ENCODE measurements at regions not wholly inside any gene's neighbourhood (a gene's known extent, or its start where the extent isn't known, plus 50 kb on each side); places are given as distances from the start of the nearest gene placed in this dataset.

DNA sequence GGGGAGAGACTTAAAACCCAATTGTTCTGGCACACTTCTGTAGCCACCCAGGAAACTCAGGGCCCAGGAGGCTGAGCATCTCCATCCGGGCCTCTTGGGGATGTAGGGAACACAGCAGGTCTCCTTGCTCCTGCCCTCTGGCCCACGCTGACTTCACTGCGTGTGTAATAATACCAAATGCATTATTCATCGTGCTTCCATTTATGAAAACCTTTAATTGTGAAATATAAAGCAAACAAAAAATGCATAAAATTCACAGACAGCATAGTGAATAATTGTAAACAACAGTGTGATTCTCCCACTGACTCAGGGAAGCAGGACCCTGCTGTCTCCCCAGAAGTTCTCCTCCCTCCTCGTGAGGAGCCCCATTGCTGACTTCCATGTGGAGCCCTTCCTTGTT is 70.3 kb upstream of the SHH start:
- Histone ChIP-seq H3K9me3 (ENCODE audit: control insufficient read depth, insufficient read depth, low read length) (no peaks in the 10 kb centered on the region), H3K36me3 (ENCODE audit: control insufficient read depth, insufficient read depth, low read length) (no peaks in the 10 kb centered on the region), H3K27me3 (ENCODE audit: control insufficient read depth, insufficient read depth, low read length) (no peaks in the 10 kb centered on the region), H3K27ac (ENCODE audit: low read length) (no peak overlapping the region), H3K4me3 (ENCODE audit: low read length) (no peak overlapping the region), H3K4me1 (ENCODE audit: control insufficient read depth, insufficient read depth, low read length) (no peaks in the 10 kb centered on the region)
- intact Hi-C loops (cut with micrococcal nuclease) = no loop called here
- Mint-ChIP-seq H3K27ac (no peak overlapping the region), H3K36me3 (no peaks in the 10 kb centered on the region), H3K9me3 (no peaks in the 10 kb centered on the region), H3K4me3 (no peak overlapping the region), H3K4me1 (no peaks in the 10 kb centered on the region), H3K27me3 (ENCODE audit: low read depth in 2 of 2) (peaks cover 0 to 3% of the 10 kb centered on the region in 2 donors)
- DNase-seq = no peak
- ATAC-seq = no peak
- TF ChIP-seq, protein P1, sequence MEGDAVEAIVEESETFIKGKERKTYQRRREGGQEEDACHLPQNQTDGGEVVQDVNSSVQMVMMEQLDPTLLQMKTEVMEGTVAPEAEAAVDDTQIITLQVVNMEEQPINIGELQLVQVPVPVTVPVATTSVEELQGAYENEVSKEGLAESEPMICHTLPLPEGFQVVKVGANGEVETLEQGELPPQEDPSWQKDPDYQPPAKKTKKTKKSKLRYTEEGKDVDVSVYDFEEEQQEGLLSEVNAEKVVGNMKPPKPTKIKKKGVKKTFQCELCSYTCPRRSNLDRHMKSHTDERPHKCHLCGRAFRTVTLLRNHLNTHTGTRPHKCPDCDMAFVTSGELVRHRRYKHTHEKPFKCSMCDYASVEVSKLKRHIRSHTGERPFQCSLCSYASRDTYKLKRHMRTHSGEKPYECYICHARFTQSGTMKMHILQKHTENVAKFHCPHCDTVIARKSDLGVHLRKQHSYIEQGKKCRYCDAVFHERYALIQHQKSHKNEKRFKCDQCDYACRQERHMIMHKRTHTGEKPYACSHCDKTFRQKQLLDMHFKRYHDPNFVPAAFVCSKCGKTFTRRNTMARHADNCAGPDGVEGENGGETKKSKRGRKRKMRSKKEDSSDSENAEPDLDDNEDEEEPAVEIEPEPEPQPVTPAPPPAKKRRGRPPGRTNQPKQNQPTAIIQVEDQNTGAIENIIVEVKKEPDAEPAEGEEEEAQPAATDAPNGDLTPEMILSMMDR (IDR thresholded peaks at IDR 0.05) = no peak
- 87% methylated on average over 5 of the region's 5 CpGs for WGBS (ENCODE audit: insufficient coverage)

DNA sequence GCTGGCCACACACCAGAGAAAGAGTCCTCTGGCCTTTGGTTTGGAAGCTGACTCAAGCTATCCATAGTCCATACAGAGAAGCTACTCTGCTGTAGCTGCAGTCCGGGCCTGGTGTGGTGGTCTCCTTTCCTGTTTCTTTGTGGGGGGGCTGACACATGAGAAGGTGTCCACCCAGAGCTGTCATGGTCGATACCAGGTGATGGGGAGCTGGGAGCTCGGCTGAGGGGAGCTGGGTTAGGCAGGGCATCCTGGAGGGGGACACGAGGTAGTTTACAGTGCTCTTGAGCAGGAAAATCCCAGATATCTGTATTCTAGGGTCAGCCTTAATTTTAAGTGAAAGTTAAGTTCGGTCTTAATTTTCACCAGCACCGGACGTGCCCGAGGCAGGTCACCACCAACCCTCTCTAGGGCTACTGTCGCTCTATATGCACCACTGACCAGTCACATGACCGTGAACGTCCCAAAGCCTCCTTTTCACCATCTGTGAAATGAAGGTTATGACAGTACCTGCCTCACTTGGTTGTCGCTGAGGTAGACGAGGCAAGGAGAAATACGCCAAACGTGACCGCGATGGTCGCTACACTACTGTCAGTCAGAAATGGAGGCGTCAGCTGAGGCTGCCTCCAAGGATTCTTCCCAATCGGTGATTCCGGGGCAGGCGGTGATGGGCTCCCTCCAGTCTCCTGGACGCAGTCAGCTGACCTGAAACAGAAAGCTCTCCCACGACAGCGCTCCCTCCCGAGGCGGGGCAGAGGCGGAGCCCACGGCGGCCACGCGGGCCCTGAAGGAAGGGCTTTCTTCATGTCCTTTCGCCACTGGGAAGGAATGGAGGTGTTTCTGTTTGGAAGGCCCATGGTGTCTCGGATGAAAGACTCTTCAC is 69.4 kb upstream of the SHH start:
- peaks cover 3 to 4% of the 10 kb centered on the region in 2 donors for H3K27me3 Mint-ChIP-seq (ENCODE audit: low read depth in 2 of 2)
- H3K9me3 ChIP-seq (ENCODE audit: control insufficient read depth, insufficient read depth, low read length) = no peaks in the 10 kb centered on the region
- no peak overlapping the region for H3K4me3 Mint-ChIP-seq
- intact Hi-C loops (cut with micrococcal nuclease) = no loop called here
- H3K36me3 Mint-ChIP-seq = no peaks in the 10 kb centered on the region
- H3K27ac Mint-ChIP-seq = no peak overlapping the region
- H3K4me1 ChIP-seq (ENCODE audit: control insufficient read depth, insufficient read depth, low read length) = no peaks in the 10 kb centered on the region
- H3K36me3 ChIP-seq (ENCODE audit: control insufficient read depth, insufficient read depth, low read length) = no peaks in the 10 kb centered on the region
- H3K27me3 ChIP-seq (ENCODE audit: control insufficient read depth, insufficient read depth, low read length) = no peaks in the 10 kb centered on the region
- no peak overlapping the region for H3K4me3 ChIP-seq (ENCODE audit: low read length)
- no peaks in the 10 kb centered on the region for H3K9me3 Mint-ChIP-seq
- DNase-seq (no peak), ATAC-seq (no peak)
- H3K4me1 Mint-ChIP-seq = no peaks in the 10 kb centered on the region
- H3K27ac ChIP-seq (ENCODE audit: low read length) = no peak overlapping the region
- TF ChIP-seq, protein P1 (IDR thresholded peaks at IDR 0.05) = no peak
- WGBS (ENCODE audit: insufficient coverage) = 90% methylated on average over 34 of the region's 34 CpGs

DNA sequence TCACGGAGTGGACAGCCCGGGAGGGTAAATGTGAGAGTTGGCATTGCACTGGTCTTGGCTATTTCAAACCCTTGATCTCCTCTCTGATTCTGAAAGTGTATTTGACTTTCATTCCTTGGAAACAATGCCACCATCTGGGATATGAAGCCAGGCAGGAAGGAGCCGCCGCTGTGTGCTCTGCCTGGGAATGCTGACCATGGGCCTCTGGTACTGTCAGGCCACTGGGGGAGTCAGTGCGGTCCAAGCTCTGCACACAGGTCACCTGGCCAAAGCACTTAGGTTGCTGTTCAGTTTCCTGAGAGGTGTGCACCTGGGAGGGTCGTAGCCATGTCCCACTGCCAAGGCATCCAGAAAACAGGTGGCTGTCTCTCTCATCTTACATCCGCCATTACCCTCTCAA is 68.5 kb upstream of the SHH start:
- intact Hi-C loops (cut with micrococcal nuclease) = no loop called here
- no peaks in the 10 kb centered on the region for H3K27me3 ChIP-seq (ENCODE audit: control insufficient read depth, insufficient read depth, low read length)
- H3K9me3 Mint-ChIP-seq = no peaks in the 10 kb centered on the region
- no peak for DNase-seq
- no peak overlapping the region for H3K27ac Mint-ChIP-seq
- 81% methylated on average over 7 of the region's 7 CpGs for WGBS (ENCODE audit: insufficient coverage)
- H3K4me1 Mint-ChIP-seq = no peaks in the 10 kb centered on the region
- H3K4me1 ChIP-seq (ENCODE audit: control insufficient read depth, insufficient read depth, low read length) = no peaks in the 10 kb centered on the region
- H3K4me3 ChIP-seq (ENCODE audit: low read length) = no peak overlapping the region
- ATAC-seq = no peak
- H3K4me3 Mint-ChIP-seq = no peak overlapping the region
- no peaks in the 10 kb centered on the region for H3K36me3 Mint-ChIP-seq
- no peak overlapping the region for H3K27ac ChIP-seq (ENCODE audit: low read length)
- peaks cover 0 to 4% of the 10 kb centered on the region in 2 donors for H3K27me3 Mint-ChIP-seq (ENCODE audit: low read depth in 2 of 2)
- TF ChIP-seq, protein P1 (IDR thresholded peaks at IDR 0.05) = no peak
- no peaks in the 10 kb centered on the region for H3K9me3 ChIP-seq (ENCODE audit: control insufficient read depth, insufficient read depth, low read length)
- H3K36me3 ChIP-seq (ENCODE audit: control insufficient read depth, insufficient read depth, low read length) = no peaks in the 10 kb centered on the region

DNA sequence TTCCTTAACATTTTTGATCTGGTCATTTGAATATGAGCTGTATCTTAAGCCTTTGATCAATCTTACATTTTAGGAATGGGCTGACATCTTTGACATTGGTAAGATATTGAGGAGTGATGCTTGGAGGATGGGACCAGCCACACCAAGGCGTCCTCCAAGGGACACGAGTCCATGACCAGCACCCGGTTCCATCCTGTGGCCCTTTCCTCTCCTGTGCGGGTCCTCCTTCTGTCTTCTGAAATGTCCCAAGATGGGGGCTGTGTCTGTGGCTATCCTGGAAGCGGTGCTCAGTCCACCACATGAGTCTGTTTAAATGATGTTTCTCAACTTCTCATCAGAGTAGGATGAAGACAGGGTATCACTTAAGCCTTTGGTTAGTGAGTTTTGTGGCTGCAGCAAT is 67.3 kb upstream of the SHH start:
- Mint-ChIP-seq H3K36me3 (no peaks in the 10 kb centered on the region), H3K9me3 (no peaks in the 10 kb centered on the region), H3K4me3 (no peak overlapping the region), H3K27ac (no peak overlapping the region), H3K27me3 (ENCODE audit: low read depth in 2 of 2) (peaks cover 0 to 4% of the 10 kb centered on the region in 2 donors), H3K4me1 (no peaks in the 10 kb centered on the region)
- intact Hi-C loops (cut with micrococcal nuclease) = no loop called here
- 82% methylated on average over 5 of the region's 5 CpGs for WGBS (ENCODE audit: insufficient coverage)
- H3K27ac ChIP-seq (ENCODE audit: low read length) = no peak overlapping the region
- TF ChIP-seq, protein P1 (IDR thresholded peaks at IDR 0.05) = no peak
- no peaks in the 10 kb centered on the region for H3K9me3 ChIP-seq (ENCODE audit: control insufficient read depth, insufficient read depth, low read length)
- no peaks in the 10 kb centered on the region for H3K36me3 ChIP-seq (ENCODE audit: control insufficient read depth, insufficient read depth, low read length)
- DNase-seq = no peak
- no peaks in the 10 kb centered on the region for H3K27me3 ChIP-seq (ENCODE audit: control insufficient read depth, insufficient read depth, low read length)
- no peaks in the 10 kb centered on the region for H3K4me1 ChIP-seq (ENCODE audit: control insufficient read depth, insufficient read depth, low read length)
- no peak overlapping the region for H3K4me3 ChIP-seq (ENCODE audit: low read length)
- no peak for ATAC-seq

Data from natural killer cell (primary cell).